RPMI7951 (cell line): ENCODE measurements at regions not wholly inside any gene's neighbourhood (a gene's known extent, or its start where the extent isn't known, plus 50 kb on each side); places are given as distances from the start of the nearest gene placed in this dataset.

Source experiments
- DNase-seq: peaks from one replicate; pipeline ENCODE4 v3.0.0-alpha.2; 2012; ENCODE audit warnings: low read depth

DNA sequence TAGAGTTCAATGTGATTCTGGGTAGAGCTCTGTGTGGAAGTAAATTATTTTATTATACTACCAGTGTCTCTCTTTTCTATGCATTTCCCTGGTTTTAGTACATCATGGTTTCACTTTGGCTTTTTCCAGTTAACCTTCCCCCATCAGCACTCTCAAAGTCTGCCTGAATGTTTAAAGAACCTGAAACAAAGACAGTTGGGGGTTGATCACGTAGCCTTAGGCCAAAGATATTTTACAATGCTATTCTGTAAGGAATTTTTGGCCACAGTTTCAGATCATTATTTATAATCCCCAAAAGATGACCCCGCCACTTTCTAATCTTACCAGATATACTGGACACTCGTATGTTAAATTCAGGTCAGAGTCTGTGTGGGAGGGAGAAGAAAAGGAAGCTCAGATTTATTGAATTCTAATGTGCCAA is 156.3 kb upstream of the TMC3 start:
- no peak for DNase-seq

DNA sequence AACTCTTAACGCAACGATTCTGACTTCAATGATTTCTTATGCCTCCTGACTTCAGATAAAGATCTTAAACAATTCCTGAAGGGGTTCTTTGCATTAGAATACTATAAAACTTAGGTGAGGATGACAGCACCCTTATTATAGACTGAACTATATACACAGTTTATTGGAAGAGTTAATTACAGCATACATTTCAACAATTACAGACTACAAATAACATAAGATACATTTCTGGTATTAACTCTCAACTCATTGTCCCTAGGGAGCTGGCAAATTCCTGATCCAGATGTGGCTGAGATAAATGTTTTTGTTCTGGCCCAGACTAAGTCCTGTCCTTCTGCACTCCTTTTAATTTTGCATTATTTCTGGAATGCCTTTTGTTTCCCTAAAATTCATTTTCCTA is 155.5 kb upstream of the TMC3 start:
- DNase-seq: no peak

DNA sequence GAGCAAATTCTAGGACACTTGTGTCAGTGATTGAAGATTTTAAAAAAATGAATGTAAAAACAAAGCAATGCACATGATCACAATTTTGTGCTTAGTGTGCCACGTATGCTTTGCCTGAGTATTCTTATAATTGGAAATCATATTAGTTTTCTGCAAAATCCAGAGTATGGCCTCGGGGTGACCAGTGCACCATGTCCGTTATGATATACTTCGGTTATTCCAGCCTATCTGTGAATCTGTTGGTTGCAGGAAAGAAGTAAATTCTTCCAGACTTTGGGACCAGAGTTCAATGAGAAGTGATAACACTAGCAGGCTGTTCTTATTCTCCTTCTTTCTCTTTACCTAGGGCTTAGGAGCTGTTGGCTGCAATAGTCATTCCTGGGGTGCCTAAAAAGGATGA is 152.0 kb upstream of the TMC3 start:
- no peak for DNase-seq

DNA sequence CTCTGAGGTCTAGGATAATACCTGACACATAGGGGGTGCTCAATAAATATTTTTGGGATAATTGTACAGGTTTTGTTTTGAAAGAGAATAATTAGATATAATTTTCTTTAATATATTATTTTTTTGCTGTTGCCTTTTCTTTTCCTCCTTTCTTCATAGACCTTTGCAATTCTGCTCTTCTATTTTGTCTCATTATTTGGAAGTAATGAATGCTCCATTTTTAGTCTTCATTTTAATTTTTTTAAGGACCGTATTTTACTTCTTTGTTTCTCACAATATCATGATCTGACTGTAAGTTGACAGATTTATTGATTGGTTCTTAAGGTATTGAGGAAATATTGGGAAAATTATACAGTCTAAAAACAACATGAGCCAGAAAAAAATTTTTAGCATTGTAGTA is 150.5 kb upstream of the TMC3 start:
- DNase-seq: no peak

DNA sequence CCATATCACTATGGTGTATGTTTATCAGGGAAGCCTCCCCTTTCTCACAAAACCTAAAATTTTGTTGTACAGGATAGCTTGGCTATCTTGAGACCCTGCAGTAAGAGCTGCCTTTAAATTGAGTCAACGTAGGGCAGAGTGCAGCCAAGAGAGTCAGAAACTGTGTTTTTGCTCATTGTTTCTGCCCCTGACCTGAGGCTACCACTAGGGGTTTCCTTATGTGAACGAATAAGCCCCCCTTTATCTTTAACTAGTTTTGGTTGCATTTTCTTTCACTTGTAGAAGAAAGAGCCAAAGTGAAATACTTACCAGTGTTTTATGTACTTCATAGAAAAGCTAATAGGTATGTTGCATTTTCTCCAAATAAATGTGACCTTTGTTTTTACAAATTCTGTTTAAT is 149.9 kb upstream of the TMC3 start:
- no peak for DNase-seq

DNA sequence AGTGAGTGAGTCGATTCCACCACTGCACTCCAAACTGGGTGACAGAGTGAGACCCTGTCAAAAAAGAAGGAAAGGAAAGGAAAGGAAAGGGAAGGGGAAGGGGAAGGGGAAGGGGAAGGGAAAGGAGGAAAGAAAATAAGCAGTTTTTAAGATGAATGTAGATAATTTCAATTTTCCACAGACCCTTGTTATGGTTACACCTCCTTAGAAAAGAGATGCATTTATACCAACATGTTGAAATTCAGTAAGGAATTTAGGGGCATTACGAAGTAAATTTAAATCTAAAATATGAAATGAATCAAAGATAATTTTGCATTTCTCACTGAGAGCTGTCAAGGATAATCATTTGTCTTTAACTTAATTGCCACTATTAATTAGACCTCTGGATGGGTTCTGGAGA is 146.5 kb upstream of the TMC3 start:
- DNase-seq: no peak

DNA sequence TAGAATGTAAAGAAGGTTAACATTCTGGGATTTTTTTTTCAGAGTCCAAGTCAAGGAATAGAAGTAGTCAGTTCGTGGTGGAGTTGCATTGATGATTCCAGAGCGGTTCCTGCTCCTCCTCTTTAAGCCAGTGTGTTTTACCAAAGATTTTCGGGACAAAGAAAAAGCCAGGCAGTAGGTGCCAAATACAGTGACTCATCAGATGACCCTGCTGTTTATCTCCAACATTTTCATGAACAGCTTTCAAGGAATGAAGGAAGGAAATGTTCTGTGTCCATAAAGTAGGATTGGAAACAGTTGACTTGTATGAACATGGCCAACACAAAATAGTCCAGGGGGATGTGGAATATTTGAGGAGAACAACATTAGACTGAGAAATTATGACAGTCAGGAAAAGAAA is 142.4 kb upstream of the TMC3 start:
- peak; percentile 3 for DNase-seq

DNA sequence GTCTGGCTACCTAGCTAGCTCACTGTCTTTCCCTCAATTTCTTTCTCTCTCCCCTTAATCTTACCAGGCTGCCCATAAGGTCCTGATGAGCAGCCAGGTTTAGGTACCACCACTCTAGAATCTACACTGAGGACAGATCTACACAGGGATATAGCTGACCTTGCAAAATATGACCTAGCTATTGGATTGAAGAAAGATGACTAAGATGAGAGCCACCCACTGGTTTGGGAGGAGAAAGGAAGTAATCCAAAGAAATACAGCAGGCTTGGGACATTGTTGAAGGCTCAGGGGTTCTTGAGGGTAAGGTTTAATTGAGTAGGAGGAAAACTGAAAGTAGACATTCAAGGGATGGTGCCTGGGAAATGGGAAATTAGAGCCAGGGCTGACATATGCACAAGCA is 142.0 kb upstream of the TMC3 start:
- DNase-seq: no peak

DNA sequence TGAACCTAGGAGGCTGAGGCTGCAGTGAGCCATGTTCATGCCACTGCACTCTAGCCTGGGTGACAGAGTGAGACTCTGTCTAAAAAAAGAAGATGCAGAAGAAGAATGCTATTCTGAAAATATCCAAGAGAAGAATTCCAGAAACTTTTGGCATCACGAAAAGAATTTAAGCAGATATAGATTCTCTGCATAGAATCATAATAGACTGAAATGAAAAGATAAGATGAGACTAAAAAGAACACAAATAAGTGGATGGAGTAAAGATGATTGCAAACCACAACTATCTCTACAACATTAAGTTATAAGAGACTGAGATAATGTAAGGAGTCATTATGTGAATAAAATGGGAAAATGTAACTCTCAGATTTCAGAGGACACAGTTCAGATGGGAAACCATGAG is 140.7 kb upstream of the TMC3 start:
- DNase-seq: no peak

DNA sequence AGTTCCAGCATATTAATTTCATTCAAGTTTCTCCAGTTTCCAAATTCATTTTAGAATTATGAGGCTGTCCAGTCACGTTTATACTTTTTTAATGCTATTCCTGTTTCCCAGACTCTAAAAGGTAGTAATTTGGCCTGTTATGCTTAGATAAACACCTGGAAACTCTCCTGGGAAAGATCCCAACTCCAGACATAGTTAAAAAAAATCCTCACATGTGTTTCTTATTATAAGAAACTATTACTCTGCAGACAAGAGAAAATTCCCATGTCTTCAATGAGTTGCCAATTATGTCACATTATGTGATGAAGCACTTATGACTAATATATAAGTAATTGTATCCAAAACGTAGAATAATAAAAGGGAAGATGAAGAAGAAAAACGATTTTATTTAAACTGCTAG is 137.1 kb upstream of the TMC3 start:
- no peak for DNase-seq

DNA sequence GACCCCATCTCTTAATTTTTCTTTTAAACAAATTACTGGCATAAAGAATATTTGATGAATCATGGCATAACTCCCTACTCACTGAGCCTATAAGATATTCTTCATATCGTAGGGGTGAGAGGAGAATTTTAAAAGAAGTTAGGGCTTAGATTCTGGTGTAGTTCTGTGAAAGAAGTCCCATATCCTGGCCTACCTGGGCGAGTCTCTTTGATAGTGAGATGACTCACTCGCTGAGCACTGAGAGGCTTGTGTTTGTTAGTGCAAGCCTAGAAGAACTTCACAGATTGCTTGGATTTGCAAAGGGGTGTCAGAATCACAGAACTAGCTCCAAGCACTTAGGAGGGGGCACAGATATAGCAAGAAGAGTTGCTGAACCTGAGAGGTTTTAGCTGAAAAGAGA is 133.8 kb upstream of the TMC3 start:
- no peak for DNase-seq

DNA sequence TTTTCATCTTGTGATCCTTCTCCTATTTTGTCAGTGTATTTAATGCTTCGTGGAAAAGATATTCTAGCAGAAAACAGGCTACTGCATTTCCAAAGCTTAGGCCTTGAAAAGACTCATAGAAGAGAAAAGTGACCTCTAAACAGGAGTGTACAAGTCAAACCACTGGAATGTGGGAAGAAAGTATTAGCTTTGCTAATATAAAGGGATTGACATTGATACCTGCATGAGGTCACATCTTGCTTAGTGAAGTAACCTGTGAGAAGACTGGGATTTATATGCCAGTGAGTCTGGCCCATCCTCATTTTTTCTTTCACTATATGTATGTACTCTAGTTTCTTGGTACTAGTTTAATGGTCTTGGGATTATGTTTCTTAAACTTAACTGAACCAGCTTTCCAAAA is 132.9 kb upstream of the TMC3 start:
- DNase-seq: no peak

DNA sequence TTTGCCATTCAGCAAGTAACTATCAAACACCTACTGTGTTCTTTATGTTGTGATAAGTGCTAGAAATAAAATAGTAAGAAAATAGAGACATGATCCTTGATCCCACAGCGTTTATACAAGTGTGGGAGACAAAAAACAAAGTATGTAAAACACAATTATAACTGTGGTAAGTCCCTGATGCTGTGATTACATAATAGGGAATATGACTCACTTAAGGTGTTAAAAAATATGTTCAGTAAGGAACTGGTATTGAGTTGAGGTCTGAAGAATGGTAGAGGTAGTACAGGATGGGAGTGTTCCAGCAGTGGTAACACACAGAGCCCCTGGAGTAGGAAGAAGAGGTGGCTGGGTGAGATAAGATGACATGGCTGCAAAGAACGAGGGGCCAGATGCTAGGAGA is 132.1 kb upstream of the TMC3 start:
- DNase-seq: no peak

DNA sequence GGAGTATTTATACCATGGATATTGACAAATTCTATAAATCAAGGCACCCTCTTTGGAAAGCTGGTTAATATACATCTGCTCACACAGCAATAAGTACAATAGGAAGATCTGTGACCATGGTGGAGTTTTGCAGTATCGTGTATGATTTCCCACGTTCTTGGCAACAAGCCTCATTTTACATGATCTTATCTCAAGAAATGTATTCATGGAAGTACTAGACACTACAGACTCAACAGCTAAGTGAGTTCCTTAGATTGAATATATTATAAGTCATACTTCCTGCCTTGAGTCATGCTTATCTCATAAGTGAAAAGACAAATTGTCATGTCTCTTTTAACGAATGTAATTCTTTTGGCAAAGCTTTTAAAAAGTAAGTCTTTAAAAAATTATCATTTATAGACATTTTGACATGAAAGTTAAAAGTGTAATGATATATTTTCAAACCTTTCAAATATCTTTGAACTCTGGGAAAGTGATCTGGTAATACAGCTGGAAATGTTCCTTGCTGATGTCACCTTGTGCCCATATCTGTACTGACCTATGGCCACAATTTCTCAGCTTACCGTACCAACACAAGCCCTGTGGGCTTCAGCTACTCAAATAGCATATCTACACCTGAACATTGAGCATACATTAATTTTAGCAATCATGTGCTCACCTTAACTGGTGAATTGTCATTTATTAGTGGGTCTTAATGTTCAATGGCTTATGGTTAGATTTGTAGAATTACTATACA is 130.3 kb upstream of the TMC3 start:
- peak; percentile 20 for DNase-seq

DNA sequence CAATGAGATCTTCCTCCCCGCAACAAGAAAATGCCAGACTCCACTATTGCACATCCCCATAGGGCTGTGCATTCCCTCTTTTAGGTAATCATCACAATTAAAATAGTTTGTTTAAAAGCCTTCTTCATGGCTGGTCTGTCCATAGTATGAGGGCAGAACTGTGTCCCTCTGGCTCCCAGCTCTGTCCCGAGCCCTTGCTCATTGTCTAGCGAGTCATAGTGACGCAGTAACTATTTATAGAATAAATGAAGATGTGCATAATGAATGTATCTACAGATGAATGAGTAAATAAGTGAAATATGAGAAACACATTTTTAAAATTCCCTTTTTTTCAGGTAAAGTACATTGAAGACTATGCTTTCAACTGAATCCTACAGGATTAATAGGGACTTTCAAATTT is 128.4 kb upstream of the TMC3 start:
- no peak for DNase-seq

DNA sequence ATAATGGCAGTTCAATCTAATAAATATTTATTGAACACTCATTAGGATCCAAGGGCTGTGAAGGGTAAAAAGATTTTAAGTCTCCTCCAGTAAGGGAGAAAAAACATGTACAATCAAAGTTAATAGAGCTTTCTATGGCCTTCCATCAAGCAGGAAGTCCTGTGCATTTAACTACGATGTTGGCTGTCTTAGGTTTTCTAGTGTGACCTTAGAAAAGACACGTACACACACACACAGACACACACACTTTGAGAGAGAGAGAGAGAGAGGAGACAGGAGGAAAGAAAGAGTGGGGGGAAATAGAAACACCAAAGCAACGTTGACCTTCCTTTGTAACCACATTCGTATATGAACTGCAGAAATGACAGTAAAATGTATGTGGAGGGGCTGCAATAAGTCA is 126.1 kb upstream of the TMC3 start:
- no peak for DNase-seq

DNA sequence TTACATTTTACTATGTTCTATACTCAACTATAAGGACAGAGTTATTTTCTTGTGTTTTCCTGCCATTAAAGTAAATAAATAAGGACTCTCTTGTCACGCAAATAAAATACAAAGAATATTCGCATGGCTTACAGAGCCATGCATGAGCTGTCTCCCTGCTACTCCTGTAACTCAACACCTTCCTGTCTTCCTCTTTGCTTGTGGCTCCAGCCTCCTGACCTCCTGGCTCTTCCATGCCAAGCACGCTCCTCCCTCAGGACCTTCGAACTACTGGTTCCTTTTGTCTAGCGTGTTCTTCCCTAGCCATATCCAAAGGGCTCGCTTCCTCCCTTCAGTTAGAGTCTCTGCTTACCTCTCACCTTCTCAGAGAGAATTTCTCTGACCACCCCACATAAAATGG is 124.3 kb upstream of the TMC3 start:
- DNase-seq: no peak

DNA sequence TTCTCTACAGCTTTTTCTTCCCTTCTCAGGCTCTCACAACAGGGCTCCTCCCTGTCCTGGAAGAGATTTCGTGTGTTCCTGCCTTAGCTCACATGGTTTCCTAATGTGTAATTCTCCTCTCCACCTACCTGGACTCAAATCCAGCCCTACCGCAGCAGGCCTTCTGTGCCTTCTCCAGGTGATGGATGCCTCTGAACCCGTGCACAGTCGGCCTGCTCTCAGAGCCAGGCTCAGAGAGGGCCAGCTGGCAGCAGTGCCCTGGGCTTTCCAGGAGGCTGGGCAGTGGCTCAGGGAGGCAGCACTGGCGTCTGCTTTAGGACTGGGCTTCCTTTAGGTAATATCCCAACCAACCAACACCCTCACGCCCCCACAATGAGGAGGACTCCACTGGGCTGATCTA is 123.2 kb upstream of the TMC3 start:
- no peak for DNase-seq

DNA sequence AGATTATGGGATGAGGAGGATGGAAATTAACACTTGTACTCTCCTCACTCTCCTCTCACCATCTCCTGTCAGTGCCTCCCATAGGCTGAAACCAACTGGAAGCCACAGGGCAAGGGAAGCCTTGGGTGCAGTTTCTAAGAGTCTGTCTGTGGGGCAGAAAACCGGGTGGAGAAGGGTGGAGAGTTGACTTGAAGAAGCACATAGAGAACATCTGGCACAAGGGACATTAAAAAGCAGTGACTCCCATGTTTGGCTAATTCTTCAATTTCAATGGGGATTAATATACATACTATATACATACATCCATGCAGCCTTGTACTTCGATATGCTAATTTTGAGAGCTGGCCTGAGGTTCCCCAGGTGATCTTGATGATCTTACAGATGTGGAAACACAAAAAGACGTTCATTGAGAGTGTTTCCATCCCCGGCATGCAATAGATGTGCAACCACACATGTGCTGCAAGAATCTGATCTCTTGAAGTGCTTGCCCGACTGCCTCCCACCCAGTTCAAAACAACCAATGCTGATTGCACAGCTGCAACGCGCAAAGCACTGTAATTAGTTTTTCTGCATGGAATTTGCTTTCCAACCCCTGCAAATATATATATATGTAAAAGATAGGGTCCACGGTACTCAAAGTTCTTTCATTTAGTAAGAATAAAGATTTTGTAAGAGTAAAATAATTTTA is 121.9 kb upstream of the TMC3 start:
- no peak for DNase-seq

DNA sequence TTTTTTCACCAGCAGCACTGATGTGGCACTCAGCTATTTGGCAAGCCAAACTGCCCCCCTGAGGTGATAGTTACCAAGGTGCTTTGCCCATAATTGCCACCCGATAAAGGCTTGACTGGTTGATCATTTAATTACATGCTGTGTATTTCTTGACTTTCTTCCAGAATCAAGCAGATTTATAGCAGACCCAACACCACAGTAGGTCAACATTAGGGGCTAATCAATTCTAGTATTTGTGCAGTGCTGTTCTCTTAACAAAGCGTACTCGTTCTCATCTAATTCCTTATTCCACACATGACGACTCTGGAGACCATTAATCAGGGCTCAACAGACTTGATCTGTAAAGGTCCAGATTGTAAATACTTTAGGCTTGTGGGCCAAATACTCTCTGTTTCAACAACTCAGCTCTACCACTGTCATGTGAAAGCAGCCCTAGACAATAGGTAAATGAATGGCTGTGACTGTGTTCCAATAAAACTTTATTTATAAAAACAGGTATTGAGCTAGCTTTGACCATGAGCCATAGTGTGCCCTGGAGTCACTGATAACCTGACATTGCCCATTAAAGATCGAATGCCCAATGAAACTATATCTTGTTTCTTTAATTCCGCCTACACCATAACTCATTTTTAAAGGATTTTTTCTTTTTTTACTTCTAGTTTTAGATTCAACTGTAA is 119.1 kb upstream of the TMC3 start:
- DNase-seq: no peak

DNA sequence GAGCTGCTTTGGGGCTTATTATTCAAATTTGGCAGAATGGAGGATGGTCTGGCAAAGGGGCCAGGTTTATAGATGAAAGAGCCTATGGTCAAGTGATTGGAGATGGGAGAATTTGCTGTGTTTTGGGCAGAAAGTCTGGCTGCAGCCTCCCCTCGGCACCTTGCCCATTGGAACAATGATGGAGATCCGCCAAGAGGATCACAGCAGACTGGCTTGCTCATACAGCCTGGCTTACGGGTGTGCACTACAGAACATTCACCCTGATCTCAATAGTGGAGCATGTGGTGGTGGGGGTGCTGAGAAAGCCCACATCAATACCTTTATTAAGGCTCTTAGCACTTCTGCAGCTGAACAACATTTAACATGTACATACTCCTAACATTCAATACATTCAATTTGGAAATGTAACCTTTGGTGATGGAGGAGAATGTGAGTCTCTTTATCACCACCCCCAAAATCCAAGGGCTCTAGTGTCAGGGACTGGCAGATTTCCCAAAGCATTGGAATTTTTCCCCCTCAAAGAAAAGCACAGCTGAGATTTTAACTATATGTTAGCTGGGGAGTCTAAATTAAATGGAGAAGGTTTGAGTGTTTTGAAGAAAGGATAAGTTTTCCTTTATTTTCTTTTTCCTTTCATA is 118.4 kb upstream of the TMC3 start:
- no peak for DNase-seq

DNA sequence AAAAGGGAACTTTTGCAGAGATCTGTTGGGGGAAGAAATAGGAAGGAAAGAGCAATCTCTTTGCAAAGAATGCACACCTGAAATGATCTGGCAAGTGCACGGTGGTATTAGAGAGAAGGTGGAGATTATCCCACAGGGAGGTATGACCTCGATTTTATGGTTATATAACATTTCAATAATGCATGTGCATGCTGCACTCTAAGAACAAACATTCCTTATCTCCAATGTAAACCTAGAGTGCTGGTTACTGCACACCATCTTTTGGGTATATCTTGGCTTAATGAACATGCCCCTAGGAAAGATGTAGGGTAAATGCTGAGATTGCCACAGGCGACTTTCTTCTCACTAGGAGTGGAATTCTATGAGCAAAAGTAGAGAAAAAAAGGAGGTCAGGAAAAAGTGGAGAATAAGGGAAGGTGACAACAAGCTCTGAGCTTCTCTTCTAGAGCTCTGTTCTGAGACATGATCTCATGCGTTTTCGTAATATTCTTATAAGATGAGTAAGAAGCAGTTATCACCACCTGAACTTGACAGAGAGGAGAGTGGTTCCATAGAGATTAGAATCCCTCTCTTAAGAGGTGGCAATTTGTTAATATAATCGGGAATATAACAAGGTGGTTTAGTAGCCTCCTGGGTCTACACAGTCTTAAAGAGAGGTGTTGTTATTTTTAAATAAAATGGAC is 117.5 kb upstream of the TMC3 start:
- no peak for DNase-seq
